ENCODE measurements at regions not wholly inside any gene's neighbourhood (a gene's known extent, or its start where the extent isn't known, plus 50 kb on each side); places are given as distances from the start of the nearest gene placed in this dataset.

DNA sequence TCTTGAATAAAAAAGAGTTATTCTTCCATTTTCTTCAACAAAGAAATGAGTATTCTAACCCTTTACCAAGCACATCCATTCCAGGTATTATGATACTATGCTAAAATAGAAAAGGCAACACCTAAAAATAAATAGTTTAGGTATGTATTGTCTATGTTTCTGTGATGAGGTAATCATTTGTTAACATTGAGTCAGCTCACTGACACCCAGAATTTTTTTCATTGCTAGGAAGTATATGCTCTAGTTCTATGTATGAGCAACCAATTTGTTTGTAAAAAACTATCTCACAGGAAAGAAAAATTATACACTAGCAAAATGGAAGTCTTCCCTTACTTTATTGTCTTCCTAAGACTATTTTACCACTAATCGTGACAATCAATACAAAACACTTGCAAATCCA is 615.6 kb upstream of the GRIN3A start:
- TF ChIP-seq CTCF (IDR thresholded peaks at IDR 0.05) = no peak
- TF ChIP-seq POLR2AphosphoS5 (IDR thresholded peaks at IDR 0.05; ENCODE audit: low read depth, low read length) = no peak
- no peak for TF ChIP-seq SIN3A (IDR thresholded peaks at IDR 0.05; ENCODE audit: borderline replicate concordance, insufficient read depth, low read depth, low read length)
- TF ChIP-seq, protein P1, sequence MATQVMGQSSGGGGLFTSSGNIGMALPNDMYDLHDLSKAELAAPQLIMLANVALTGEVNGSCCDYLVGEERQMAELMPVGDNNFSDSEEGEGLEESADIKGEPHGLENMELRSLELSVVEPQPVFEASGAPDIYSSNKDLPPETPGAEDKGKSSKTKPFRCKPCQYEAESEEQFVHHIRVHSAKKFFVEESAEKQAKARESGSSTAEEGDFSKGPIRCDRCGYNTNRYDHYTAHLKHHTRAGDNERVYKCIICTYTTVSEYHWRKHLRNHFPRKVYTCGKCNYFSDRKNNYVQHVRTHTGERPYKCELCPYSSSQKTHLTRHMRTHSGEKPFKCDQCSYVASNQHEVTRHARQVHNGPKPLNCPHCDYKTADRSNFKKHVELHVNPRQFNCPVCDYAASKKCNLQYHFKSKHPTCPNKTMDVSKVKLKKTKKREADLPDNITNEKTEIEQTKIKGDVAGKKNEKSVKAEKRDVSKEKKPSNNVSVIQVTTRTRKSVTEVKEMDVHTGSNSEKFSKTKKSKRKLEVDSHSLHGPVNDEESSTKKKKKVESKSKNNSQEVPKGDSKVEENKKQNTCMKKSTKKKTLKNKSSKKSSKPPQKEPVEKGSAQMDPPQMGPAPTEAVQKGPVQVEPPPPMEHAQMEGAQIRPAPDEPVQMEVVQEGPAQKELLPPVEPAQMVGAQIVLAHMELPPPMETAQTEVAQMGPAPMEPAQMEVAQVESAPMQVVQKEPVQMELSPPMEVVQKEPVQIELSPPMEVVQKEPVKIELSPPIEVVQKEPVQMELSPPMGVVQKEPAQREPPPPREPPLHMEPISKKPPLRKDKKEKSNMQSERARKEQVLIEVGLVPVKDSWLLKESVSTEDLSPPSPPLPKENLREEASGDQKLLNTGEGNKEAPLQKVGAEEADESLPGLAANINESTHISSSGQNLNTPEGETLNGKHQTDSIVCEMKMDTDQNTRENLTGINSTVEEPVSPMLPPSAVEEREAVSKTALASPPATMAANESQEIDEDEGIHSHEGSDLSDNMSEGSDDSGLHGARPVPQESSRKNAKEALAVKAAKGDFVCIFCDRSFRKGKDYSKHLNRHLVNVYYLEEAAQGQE (IDR thresholded peaks at IDR 0.05; ENCODE audit: insufficient read depth in 1 of 2, low read depth in 2 of 2, low read length in 1 of 2) = no peak
